NCI-H2196 (cell line): ENCODE measurements at regions not wholly inside any gene's neighbourhood (a gene's known extent, or its start where the extent isn't known, plus 50 kb on each side); places are given as distances from the start of the nearest gene placed in this dataset.
A peak's percentile ranks its signal among the peaks of the same experiment; 100 is the strongest.
"Not testable (repeated sequence)": the region's sequence is repeated elsewhere in the genome, so short reads cannot be mapped to it uniquely, and the experiment has no call there.

Experiments
- DNase-seq: peaks from one replicate; lab custom pipeline; 2025; ENCODE audit not compliant: unreplicated experiment; lab: John Stamatoyannopoulos, UW

DNA sequence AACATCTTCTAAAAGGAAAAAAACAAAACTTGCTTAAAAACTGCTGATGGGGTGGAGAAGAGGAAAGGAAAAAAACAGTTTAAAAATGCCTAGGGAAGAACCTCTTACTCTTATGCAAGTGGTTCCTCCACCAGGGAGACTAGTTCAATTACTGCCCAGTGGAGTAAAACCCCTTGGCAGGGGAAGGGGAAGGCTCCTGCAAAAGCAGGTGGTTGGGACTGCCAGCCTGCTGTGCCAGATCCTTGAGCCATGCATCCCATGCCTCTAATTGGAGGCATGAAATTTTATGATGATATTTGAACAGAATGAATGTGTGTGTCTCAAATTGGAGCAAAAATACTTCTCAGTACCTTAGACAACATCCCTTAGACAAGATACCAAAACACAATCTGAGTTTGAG is 118.8 kb downstream of the FSCB start:
- DNase-seq: no peak

DNA sequence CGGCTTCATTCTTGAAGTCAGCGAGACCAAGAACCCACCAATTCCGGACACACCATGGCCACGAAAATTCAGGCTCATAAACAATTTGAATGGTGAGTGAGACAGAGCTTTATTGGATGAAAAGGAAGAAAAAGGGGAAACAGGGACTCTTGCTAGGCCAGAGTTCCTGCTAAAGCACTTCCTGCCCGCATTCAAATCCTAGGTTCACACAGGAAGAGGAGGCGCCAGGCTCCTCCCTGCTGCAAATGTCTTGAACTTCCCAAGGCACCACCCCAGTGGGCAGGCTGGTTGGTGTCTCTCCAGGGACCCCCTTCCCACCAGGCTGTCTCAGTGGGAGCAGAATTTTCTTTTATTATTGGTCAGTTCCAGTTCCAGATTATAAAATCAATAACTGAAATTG is 121.2 kb downstream of the FSCB start:
- DNase-seq: no peak

DNA sequence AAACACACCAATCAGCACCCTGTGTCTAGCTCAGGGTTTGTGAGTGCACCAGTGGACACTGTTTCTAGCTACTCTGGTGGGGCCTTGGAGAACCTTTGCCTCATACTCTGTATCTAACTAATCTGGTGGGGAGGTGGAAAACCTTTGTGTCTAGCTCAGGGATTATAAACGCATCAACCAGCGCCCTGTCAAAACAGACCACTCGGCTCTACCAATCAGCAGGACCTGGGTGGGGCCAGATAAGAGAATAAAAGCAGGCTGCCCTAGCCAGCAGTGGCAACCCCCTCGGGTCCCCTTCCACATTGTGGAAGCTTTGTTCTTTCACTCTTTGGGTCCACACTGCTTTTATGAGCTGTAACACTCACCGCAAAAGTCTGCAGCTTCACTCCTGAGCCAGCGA is 121.8 kb downstream of the FSCB start:
- DNase-seq: not testable (repeated sequence)

DNA sequence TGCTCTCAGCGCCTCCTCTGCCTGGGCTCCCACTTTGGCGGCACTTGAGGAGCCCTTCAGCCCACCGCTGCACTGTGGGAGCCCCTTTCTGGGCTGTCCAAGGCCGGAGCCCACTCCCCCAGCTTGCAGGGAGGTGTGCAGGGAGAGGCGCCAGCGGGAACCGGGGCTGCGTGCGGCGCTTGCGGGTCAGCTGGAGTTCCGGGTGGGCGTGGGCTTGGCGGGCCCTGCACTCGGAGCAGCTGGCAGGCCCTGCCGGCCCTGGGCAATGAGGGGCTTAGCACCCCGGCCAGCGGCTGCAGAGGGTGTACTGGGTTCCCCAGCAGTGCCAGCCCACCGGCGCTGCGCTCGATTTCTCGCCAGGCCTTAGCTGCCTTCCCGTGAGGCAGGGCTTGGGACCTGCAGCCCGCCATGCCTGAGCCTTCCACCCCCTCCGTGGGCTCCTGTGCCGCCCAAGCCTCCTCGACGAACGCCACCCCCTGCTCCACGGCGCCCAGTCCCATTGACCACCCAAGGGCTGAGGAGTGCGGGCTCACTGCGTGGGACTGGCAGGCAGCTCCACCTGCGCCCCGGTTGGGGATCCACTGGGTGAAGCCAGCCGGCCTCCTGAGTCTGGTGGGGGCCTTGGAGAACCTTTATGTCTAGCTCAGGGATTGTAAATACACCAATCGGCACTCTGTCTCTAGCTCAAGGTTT is 122.3 kb downstream of the FSCB start:
- not testable (repeated sequence) for DNase-seq

DNA sequence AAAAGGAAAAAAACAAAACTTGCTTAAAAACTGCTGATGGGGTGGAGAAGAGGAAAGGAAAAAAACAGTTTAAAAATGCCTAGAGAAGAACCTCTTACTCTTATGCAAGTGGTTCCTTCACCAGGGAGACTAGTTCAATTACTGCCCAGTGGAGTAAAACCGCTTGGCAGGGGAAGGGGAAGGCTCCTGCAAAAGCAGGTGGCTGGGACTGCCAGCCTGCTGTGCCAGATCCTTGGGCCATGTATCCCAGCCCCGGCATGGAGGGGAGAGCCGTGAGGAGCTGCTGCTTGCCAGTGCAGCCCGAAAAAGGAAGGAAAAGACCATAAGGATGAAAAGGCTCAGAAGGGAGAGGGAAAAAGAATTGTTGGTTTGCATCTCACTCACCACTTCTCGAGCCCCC is 123.0 kb downstream of the FSCB start:
- DNase-seq: no peak

DNA sequence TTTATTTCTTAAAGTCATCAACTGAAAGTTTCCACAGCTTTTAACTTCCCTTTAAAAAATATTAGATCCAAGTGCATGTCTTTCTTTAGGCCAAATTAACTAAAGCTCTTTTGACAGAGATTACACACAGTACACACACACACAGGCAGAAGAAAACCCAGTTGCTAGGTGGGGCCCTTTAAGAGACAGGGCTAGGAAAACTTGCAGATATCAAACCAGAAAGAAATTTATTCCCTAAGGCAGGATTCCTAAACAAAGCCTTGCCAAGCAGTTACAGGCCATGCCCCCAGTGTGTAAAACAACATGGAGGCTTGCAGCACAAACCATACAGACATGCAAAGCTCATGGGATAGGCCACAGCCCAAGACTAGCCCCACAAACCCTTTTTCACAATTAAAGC is 123.4 kb downstream of the FSCB start:
- no peak for DNase-seq

DNA sequence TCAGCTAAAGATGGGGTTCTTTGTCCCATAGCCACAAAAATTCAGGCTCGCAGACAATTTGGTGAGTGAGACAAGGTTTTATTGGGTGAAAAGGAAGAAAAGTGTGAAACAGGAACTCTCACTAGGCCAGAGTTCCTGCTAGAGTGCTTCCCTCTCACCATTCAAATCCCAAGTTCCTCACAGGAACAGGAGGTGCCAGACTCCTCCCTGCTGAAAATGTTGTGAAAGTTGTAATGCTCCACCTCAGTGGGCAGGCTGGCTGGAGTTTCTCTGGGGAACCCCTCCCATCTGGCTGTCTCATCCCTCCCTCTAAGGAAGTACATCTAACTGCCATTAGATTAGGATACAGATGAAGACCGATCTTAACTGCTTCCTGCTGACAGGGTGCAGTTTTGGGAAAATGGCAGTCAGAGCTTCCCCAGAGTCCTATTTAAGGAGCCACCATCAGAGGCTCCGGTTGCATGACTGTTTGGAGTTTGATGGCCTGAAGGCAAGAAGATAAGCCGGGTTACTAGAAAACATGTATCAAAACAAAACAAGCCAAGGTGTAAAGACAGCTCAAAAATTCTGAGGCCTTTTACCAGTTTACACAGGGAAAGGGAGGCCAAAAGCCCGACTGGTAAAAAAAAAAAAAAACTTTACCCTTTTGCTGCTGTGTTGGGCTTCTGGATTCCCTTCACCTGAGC is 127.6 kb downstream of the FSCB start:
- no peak for DNase-seq

DNA sequence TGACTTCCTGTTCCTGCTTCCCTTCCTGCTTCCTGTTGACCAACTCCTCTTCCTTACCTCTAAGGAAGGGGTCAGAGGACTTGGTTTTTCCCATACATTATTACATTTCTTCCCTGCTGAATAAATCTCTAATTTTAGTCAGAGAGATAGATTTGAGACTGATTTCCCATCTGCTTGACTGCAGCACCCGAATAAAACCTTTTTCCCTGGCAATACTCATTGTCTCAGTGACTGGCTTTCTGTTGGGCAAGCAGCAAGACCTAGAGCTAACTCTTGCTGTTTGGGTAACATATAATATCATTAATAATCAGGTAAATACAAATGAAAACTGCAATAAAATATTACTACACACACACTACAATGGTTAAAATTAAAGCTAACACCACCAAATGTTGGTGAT is 132.2 kb downstream of the FSCB start:
- no peak for DNase-seq

DNA sequence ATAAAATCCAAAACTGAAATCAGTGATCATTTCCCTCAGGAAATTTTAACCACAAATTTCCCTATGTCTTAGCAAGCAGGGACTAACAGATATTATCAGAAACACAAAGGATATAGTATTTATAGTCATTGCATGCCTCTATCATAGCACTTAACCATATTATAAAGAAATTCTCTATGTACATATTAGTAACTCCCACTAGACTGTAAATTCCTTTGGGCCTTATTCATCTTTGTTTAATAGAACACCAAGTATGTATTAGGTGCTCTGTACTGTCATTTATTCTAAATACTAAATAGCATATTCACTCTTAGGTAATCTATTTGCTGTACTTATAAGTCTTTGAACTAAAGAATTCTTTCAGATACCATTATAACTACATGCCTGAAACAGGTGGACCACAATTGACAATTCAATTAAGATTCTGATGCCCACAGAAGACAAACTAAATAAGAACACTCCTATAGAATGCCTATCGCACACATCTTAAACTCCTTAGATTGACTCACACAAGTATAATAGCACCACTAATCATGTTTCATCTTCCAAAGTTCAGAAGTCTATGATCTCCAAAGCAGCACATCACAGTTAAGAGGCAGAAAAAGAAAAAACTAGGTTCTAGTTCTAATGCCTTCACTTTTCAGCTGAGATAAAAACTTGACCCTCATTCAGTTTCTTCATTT is 134.1 kb downstream of the FSCB start:
- no peak for DNase-seq

DNA sequence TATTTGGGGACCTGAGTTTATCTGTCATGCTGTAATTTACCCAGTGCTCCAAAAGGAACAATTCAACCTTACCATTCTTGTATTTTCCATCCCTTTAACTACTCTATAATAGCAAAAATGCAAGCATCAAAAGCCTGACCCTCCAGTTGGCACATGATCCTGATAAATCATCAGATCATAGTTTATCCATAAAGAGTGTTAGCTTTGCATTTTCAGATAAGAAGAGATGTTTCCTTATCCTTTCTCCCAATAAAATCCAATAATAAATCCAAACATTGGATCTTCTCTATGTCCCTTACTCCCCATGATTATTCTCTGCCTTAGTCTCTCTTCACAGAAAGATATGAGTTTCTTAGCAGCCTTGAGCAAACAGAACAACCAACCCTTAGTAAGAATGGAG is 134.9 kb downstream of the FSCB start:
- no peak for DNase-seq

DNA sequence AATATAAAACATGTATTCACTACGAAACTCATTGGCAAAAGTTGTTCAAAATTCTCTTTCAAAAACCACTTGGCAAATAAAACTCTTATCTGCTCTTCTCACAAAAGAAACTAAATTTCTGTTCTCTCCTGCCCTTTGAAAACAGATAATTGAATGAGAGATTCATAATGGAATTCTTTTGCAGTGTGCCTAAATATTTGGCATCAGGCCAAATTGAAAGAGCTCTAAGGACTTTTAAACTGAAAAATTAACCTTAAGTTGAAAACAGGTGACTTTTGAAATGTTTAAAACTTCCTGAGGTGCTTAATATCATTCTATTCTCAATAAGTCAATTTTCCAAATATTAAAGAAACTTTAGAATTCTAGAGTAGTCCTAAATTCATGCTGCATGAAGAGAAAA is 136.4 kb downstream of the FSCB start:
- DNase-seq: no peak

DNA sequence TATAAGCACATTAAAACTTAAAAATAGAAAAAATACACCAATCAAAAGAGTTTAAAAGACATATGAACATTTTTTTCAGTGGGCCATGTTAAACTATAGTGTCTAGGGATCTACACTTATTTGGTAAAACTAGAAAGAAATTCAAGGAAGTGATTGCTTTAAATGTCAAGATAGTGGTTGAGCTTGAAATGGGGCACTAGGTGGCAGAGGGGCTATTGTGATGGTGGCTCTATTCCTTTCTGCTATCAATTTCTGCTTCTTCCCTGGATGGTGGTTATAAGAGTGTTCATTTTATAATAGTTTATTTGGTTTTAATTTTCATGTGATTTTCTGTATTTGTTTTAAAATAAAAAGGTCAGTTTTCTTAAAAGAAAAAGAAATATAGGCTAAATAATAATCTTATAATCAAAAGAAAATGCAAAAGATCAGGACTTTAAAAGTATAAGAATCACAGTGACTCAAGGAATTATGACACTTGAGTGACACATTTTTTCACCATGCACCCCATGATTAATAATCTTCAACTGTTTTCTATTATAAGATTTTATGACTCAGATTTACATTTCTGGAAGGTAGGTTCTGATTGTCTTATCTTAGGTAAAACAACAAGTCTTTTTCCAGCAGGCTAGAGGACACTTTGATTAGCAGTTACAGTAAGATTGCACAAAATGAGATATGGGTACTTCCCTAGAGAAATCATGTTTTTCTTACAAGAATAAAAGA is 137.5 kb downstream of the FSCB start:
- DNase-seq: no peak

DNA sequence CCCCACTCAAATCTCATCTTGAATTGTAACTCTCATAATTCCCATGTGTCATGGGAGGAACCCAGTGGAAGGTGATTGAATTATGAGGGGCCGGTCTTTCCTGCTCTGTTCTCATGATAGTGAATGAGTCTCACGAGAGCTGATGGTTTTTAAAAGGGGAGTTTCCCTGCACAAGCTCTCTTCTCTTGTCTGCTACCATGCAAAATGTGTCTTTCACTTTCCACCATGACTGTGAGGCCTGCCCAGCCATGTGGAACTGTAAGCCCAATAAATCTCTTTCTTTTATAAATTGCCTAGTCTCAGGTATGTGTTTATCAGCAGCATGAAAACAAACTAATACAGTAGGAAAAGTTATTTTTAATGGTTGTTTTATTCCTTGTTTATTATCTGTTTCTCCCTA is 146.0 kb downstream of the FSCB start:
- DNase-seq: no peak

DNA sequence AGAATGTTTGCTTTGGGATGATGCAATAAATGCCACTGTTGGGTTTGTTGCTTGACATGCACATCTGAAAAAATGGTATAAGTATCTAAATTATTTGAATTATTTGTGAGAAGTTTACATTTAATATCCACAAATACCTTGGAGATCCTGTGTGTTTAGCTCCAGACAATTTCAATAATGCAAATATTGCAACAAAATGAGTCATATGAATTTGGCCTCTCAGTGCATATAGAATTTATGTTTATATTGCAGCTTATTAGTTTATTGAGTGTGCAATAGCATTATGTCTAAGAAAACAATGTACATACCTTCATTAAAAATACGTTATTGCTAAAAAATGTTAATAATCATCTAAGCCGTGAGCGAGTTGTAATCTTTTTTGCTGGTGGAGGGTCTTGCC is 153.3 kb downstream of the FSCB start:
- DNase-seq: no peak

DNA sequence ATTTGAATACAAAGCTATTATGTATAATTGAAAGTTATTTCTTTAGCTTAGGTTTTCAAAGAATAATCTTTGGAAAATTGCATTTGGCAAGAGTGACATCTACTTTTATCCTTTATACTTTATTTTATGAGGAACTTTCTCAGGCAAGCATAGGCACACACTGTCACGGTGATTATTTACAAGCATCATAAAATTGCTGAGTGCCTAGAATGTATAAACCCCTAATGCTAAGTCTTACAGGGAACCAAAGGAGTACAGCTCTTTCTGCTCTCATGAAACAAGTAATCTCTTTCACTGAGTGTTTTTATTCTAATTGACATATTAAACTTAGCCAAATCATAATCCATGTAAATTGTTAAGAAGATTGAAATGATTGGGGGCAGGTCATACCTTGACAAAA is 154.9 kb downstream of the FSCB start:
- DNase-seq: no peak

DNA sequence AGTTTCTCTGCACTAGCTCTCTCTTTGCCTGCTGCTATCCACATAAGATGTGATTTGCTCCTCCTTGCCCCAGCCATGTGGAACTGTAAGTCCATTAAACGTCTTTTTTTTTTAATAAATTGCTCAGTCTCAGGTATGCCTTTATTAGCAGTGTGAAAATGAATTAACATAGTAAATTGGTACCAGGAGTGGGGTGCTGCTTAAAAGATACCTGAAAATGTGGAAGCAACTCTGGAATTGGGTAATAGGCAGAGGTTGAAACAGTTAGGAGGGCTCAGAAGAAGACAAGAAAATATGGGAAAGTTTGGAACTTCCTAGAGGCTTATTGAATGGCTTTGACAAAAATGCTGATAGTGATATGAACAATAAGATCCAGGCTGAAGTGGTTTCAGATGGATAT is 159.8 kb downstream of the FSCB start:
- DNase-seq: no peak

DNA sequence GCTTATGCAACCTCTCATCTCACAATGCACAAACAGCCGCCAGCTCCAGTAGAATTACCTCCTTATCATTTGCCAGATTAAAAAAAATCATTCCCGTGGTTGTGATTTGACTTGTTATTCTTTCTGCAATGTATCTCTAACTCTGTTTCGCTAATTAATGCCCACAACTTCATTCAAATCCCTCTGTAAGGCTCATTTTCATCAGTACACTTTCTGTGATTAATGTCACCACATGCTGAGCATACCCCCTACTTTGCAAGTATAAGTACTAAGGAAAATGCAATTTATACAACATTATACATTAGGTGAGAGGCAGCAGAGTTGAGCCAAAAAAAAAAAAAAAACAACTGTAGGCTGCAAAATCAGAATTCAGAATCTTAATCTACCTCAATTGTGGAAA is 166.0 kb downstream of the FSCB start:
- DNase-seq: no peak

DNA sequence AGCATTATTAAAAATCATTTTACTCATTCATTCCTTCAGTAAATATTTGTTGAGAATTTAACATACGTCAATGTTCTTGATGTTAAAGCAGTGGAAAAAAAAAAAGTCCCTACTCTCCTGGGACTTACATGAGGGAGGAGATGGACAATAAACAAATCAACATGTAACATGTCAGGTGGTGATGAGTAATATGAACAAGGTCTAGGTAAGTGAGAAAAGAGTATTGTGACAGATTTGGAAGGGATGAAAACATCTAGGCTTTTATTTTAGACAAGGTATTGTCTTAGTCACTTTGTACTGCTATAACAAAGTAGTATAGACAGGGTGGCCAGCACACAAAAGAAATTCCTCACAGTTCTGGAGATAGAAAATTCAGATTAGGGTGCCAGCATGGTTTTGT is 167.2 kb downstream of the FSCB start:
- no peak for DNase-seq

DNA sequence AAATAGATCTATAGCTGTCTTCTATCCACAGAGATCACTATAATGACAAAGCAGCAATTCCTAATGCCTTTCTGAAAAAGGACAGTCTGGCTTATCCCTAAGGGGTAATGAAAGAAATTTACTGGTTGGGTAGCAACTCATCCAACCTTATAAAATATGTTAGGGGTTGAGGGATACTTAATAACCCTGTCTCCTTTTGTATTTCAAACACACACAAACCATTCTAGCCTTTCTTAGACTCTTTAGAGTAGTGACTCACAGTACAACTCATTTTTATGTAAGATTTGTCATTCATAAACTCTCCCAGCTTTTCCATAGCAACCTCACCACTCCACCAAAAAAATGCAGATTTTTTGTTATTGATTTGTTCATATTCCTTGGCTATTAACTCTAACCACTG is 167.9 kb downstream of the FSCB start:
- no peak for DNase-seq

DNA sequence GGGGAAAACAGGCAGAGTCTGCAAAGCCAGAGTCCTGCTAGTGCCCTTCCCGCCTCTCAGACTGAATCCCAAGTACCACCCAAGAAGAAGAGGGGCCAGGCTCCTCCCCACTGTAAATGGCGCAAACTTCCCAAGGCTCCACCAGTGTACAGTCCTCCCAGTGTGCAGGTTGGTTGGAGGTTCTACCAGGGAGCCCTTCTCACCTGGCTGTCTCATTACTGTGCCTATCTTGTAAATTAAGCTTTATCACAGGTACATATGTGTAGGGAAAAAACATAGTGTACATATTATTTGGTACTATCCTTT is 189.7 kb downstream of the FSCB start:
- DNase-seq: no peak

DNA sequence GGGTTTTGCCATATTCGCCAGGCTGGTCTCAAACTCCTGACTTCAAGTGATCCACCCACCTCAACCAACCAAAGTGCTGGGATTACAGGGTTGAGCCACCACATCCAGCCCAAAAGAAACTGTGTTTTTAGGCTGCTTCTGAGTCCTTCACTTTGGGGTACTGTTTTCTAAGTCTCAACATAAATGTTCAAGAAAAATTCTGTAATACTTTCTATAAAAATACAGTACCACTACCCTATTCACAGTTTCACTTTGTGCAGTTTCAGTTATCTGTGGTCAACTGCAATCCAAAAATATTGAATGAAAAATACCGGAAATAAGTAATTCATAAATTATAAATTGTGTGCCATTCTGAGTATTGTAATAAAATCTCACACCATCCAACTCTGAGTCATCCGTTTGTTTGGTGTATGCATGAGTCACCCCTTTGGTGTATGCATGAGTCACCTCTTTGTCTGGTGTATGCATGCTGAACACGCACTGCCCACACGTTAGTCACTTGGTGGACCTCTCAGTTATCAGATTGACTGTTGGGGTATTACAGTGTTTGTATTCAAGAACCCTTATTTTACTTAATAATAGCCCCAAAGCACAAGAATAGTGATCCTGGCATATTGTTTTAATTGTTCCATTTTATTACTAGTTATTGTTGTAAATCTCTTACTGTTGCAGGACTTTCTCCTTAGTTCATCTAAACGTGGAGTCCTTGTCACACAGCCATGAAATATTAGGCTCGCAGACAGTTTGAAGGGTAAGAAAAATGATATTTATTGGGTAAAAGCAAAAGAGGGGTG is 190.2 kb downstream of the FSCB start:
- peak; percentile 55 for DNase-seq
